SK-N-SH (cell line): ENCODE measurements at regions not wholly inside any gene's neighbourhood (a gene's known extent, or its start where the extent isn't known, plus 50 kb on each side); places are given as distances from the start of the nearest gene placed in this dataset.

ENCODE experiments used
- CTCF ChIA-PET: fragments of 300-600, 350-600 bp; formaldehyde crosslinking; extraction: SDS; loops from one replicate; lab custom pipeline; 2021; lab: Yijun Ruan, JAX
- POLR2A ChIA-PET: fragments of 350-600 bp; sonication (Branson Sonifier 250); formaldehyde crosslinking; extraction: SDS; loops from one replicate; lab custom pipeline; 2020; ENCODE audit warnings: antibody characterized with exemption, inconsistent platforms; lab: Yijun Ruan, JAX
- DNase-seq: peaks from one replicate; pipeline ENCODE4 v3.0.0; 2012
- H2AFZ ChIP-seq: fragments of 200-600 bp; sonication (generic); 2 replicates; pipeline ENCODE4 v1.8.1; 2016; ENCODE audit warnings: antibody characterized with exemption, mild to moderate bottlenecking, low read depth
- H3F3A ChIP-seq: fragments of 200-600 bp; sonication (generic); replicated peaks from 2 replicates; pipeline ENCODE3; 2016; ENCODE audit warnings: antibody characterized with exemption, mild to moderate bottlenecking; ENCODE audit not compliant: insufficient read depth
- H3K27ac ChIP-seq, 2 experiments: fragments of 200-500 bp in 1 of 2; fragments of 200-600 bp in 1 of 2; sonication (Bioruptor generic) in 1 of 2; sonication (generic), shearing (Covaris generic) in 1 of 2; 2 replicates each; pipeline versions ENCODE4 v1.5.1 to v1.6.1; 2014 to 2016; ENCODE audit warnings: low read depth in 2 of 2, inconsistent platforms in 1 of 2, low read length in 1 of 2, mild to moderate bottlenecking in 1 of 2, mixed read lengths in 1 of 2
- H3K27me3 ChIP-seq: fragments of 200-600 bp; sonication (generic), shearing (Covaris generic); 2 replicates; pipeline ENCODE4 v1.6.1; 2016; ENCODE audit warnings: mixed run types; ENCODE audit not compliant: insufficient read depth
- H3K36me3 ChIP-seq, 2 experiments: fragments of 200-500 bp in 1 of 2; fragments of 200-600 bp in 1 of 2; sonication (Bioruptor generic) in 1 of 2; sonication (generic) in 1 of 2; replicated peaks in 1 of 2; 2 replicates each; pipeline versions ENCODE3 to v1.5.1; 2014 to 2016; ENCODE audit warnings: low read length in 1 of 2, mild to moderate bottlenecking in 1 of 2; ENCODE audit not compliant: insufficient read depth in 2 of 2, control insufficient read depth in 1 of 2
- H3K4me1 ChIP-seq, 2 experiments: fragments of 200-500 bp in 1 of 2; fragments of 200-600 bp in 1 of 2; sonication (Bioruptor generic) in 1 of 2; sonication (generic), shearing (Covaris generic) in 1 of 2; 2 replicates each; pipeline versions ENCODE4 v1.5.1 to v1.6.1; 2014 to 2016; ENCODE audit warnings: low read depth in 1 of 2, low read length in 1 of 2, mixed run types in 1 of 2; ENCODE audit not compliant: insufficient read depth in 2 of 2, control insufficient read depth in 1 of 2
- H3K4me2 ChIP-seq: fragments of 200-600 bp; sonication (generic), shearing (Covaris generic); 2 replicates; pipeline ENCODE4 v1.6.1; 2017; ENCODE audit warnings: mixed run types
- H3K4me3 ChIP-seq, 2 experiments: fragments of 200-500 bp in 1 of 2; fragments of 200-600 bp in 1 of 2; sonication (Bioruptor generic) in 1 of 2; sonication (generic), shearing (Covaris generic) in 1 of 2; 2 replicates each; pipeline versions ENCODE4 v1.5.1 to v1.8.1; 2014 to 2016; ENCODE audit warnings: low read depth in 2 of 2, inconsistent platforms in 1 of 2, low read length in 1 of 2, mild to moderate bottlenecking in 1 of 2, mixed read lengths in 1 of 2, moderate library complexity in 1 of 2
- H3K79me2 ChIP-seq: fragments of 200-600 bp; sonication (generic); 2 replicates; pipeline ENCODE4 v1.8.1; 2017; ENCODE audit warnings: mild to moderate bottlenecking; ENCODE audit not compliant: insufficient read depth
- H3K9ac ChIP-seq: fragments of 200-600 bp; sonication (generic); 2 replicates; pipeline ENCODE4 v1.6.1; 2017; ENCODE audit warnings: mixed run types
- H3K9me2 ChIP-seq: fragments of 200-600 bp; sonication (generic); 2 replicates; pipeline ENCODE4 v1.6.1; 2017; ENCODE audit warnings: mixed run types
- H3K9me3 ChIP-seq: fragments of 200-600 bp; sonication (generic); 2 replicates; pipeline ENCODE4 v1.6.1; 2017; ENCODE audit warnings: mixed run types, mild to moderate bottlenecking, moderate library complexity
- H4K20me1 ChIP-seq: fragments of 200-600 bp; sonication (generic); 2 replicates; pipeline ENCODE4 v1.6.1; 2017; ENCODE audit warnings: mild to moderate bottlenecking, mixed run types; ENCODE audit not compliant: insufficient read depth
- GABPA ChIP-seq: IDR thresholded peaks from 2 replicates; pipeline ENCODE4 v1.4.0; 2012; ENCODE audit warnings: low read depth, mild to moderate bottlenecking
- PBX3 ChIP-seq: IDR thresholded peaks from 2 replicates; pipeline ENCODE4; 2012
- POLR2AphosphoS5 ChIP-seq: IDR thresholded peaks from 2 replicates; pipeline ENCODE4 v1.6.1; 2012; ENCODE audit warnings: low read depth, low read length
- RAD21 ChIP-seq: IDR thresholded peaks from 2 replicates; pipeline ENCODE4 v1.6.1; 2012; ENCODE audit warnings: mild to moderate bottlenecking, low read length
- RCOR1 ChIP-seq: fragments of 150-350 bp; IDR thresholded peaks from 2 replicates; pipeline ENCODE4 v1.6.1; 2017; ENCODE audit warnings: antibody characterized with exemption, low read length
- RXRA ChIP-seq: IDR thresholded peaks from 2 replicates; pipeline ENCODE4 v1.4.0; 2012; ENCODE audit warnings: low read depth, mild to moderate bottlenecking, borderline replicate concordance
- USF1 ChIP-seq: IDR thresholded peaks from 2 replicates; pipeline ENCODE4 v1.4.0; 2012; ENCODE audit warnings: low read depth, borderline replicate concordance
- USF2 ChIP-seq: fragments of 150-350 bp; IDR thresholded peaks from 2 replicates; pipeline ENCODE4 v1.6.1; 2017; ENCODE audit warnings: antibody characterized with exemption, low read length, low read depth, borderline replicate concordance
- WGBS: methylation state at CpG from one replicate; pipeline ENCODE4 v1.1.6; 2017; ENCODE audit warnings: low lambda C conversion rate; 5-methylcytosine and 5-hydroxymethylcytosine counted together

GRCh38 chr3:165712382-165712781 lies 124.8 kb downstream of the BCHE start:
- H3K9ac ChIP-seq, result no peak overlapping the region
- CTCF ChIA-PET, result no interaction called here

GRCh38 chr3:165697910-165698309 lies 139.3 kb downstream of the BCHE start:
- no peaks in the 10 kb centered on the region for H3K27me3 ChIP-seq
- no peaks in the 10 kb centered on the region for H3F3A ChIP-seq
- H3K4me1 ChIP-seq, result no peaks in the 10 kb centered on the region
- POLR2A ChIA-PET, result no interaction called here
- H3K27ac ChIP-seq, result no peak overlapping the region
- TF ChIP-seq POLR2AphosphoS5 (no peak), GABPA (no peak)
- TF ChIP-seq, all 33 proteins: peak for 0
- H3K79me2 ChIP-seq, result no peaks in the 10 kb centered on the region
- no peak overlapping the region for H3K4me3 ChIP-seq
- no peak for DNase-seq
- CTCF ChIA-PET, result no interaction called here
- H3K4me2 ChIP-seq, result no peak overlapping the region
- no peak overlapping the region for H3K9ac ChIP-seq
- no peaks in the 10 kb centered on the region for H4K20me1 ChIP-seq
- no peak overlapping the region for H2AFZ ChIP-seq
- no peaks in the 10 kb centered on the region for H3K9me2 ChIP-seq
- WGBS, result 44% methylated on average over 2 of the region's 2 CpGs
- no peaks in the 10 kb centered on the region for H3K9me3 ChIP-seq
- no peaks in the 10 kb centered on the region for H3K36me3 ChIP-seq

More at GRCh38 chr3:165712382-165712781, 124.8 kb downstream of the BCHE start:
- Histone ChIP-seq H3K36me3 (no peaks in the 10 kb centered on the region), H3K4me3 (no peak overlapping the region), H3K4me1 (no peaks in the 10 kb centered on the region), H3K27ac (no peak overlapping the region), H2AFZ (no peak overlapping the region), H4K20me1 (no peaks in the 10 kb centered on the region), H3K79me2 (no peaks in the 10 kb centered on the region), H3F3A (no peaks in the 10 kb centered on the region), H3K9me2 (no peaks in the 10 kb centered on the region), H3K27me3 (no peaks in the 10 kb centered on the region), H3K4me2 (no peak overlapping the region), H3K9me3 (no peaks in the 10 kb centered on the region)
- no peak for DNase-seq
- POLR2A ChIA-PET, result no interaction called here
- 80% methylated on average over 4 of the region's 8 CpGs for WGBS
- TF ChIP-seq RAD21 (no peak), USF1 (no peak), RCOR1 (no peak), PBX3 (no peak), RXRA (no peak)

GRCh38 chr3:165696496-165696895 lies 140.7 kb downstream of the BCHE start:
- Histone ChIP-seq H3K4me1 (no peaks in the 10 kb centered on the region), H3K4me3 (no peak overlapping the region), H2AFZ (no peak overlapping the region), H3K27ac (no peak overlapping the region), H3K79me2 (no peaks in the 10 kb centered on the region), H3K27me3 (no peaks in the 10 kb centered on the region), H4K20me1 (no peaks in the 10 kb centered on the region), H3K9me2 (no peaks in the 10 kb centered on the region), H3K4me2 (no peak overlapping the region), H3F3A (no peaks in the 10 kb centered on the region), H3K9me3 (no peaks in the 10 kb centered on the region), H3K9ac (no peak overlapping the region), H3K36me3 (no peaks in the 10 kb centered on the region)
- DNase-seq, result no peak
- ChIA-PET CTCF (no interaction called here), POLR2A (no interaction called here)
- TF ChIP-seq USF2, result no peak
- no peak for TF ChIP-seq RAD21
- 55% methylated on average over 1 of the region's 1 CpG for WGBS
